GM21529 (cell line): ENCODE measurements at regions not wholly inside any gene's neighbourhood (a gene's known extent, or its start where the extent isn't known, plus 50 kb on each side); places are given as distances from the start of the nearest gene placed in this dataset.
"Not testable (repeated sequence)": the region's sequence is repeated elsewhere in the genome, so short reads cannot be mapped to it uniquely, and the experiment has no call there.

Experiments used
- ATAC-seq: cut with Tn5 transposase; IDR thresholded peaks from one replicate; pipeline ENCODE4 v1.9.1; 2021; ENCODE audit not compliant: unreplicated experiment

DNA sequence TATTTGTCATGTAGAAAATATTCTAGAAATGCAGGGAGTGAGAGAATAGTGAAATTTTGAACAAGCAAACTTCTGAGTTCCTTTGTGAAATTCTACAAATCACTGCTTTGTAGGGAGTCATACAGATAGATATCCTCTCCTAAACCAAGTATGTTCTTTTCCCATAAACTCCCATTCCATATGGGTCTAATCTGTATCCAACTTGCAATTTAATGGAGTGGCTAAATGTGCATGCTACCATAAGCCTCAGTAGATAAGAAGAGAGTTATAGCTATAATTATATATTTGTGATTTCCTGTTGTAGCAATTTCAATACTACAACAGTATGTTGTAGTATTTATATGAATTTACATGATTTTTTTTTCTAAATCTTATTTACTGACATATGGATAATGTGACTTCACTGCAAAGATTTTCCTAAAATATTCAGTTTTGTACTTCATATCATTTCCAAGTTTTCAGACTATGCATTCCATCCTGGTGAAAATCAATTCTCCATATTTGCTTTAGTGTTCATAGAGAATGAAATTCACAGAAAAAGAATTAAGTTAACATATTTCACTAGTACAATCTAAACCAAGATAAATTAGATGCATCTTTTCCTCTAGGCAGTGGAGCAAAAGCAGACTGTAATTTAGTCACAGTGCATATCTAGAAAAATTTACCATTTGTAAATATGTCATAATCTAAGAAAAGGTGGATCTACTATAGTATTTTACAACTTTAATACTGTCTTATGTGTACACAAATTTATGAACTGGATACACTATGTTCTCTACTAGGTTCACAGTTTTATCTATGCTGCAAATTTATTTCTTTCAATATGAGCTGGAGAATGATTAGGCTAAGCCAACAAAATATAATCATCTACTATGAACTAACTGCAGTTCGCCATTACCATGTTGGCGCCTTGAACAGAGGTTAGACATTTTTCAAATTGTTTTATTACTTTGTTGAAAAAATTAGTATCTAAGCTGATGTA lies 372.9 kb upstream of the NDST3 start:
- ATAC-seq, result no peak

DNA sequence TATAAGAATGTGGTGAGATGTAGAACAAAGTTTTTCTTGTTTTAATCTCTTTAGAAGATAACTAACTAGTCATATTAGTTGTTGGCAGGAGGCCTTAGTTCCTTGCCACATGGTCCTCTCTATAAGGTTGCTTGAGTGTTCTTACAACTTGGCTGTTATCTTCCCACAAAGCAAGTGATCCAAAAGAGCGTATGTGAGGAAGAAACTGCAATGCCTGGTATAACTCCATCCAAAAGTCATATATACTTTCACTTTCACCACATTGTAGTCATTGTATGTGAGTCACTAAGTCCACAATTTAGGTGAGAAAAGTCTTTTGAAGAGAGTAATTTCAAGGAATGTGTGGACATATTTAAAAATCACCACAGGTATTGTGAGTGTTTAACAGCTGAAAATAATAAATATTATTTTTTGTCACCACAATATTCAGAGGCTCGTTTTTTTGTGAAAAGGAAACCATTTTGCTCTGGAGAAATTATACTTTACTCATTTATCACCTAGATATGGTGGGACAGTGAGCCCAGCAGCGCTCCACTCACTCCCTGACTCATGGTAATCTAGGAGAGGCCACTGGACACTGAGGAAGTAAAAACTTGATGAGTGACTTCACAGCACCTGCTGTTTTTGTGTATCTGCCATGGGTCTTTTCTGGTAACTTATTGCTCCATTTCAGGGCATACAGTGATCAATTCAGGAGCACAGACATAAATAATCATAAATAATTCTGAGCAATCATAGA lies 369.4 kb upstream of the NDST3 start:
- ATAC-seq, result no peak

DNA sequence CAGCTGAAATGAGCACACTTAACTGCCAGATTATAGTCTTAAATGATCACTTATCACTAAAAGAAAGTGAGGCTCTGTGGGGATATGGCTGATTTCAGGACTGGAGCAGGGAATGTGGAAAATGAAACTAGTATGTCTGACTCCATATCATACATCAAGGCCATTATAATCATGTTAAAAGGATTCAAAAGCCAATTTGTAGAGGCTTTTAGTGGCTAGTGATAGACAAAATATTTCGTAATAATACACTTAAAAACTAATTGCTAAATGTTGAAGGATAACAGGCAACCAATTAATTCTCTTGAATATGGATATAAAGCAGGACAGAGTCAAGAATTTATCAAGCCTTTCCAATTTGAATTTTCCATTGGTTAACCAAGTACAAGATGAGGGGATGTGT lies 358.1 kb upstream of the NDST3 start:
- no peak for ATAC-seq

DNA sequence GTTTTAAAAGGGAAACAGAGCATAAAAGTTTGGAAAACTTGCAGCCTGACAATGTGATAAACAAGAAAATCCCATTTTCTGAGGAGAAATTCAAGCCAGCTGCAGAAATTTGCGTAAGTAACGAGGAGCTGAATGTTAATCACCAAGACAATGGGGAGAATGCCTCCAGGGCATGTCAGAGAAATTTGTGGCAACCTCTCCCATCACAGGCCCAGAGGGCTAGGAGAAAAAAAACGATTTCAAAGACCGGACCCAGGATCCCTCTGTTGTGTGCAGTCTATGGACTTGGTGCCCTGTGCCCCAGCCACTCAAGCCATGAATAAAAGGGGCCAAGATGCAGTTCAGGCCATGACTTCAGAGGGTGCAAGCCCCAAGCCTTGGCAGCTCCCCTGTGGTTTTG lies 355.4 kb upstream of the NDST3 start:
- no peak for ATAC-seq

DNA sequence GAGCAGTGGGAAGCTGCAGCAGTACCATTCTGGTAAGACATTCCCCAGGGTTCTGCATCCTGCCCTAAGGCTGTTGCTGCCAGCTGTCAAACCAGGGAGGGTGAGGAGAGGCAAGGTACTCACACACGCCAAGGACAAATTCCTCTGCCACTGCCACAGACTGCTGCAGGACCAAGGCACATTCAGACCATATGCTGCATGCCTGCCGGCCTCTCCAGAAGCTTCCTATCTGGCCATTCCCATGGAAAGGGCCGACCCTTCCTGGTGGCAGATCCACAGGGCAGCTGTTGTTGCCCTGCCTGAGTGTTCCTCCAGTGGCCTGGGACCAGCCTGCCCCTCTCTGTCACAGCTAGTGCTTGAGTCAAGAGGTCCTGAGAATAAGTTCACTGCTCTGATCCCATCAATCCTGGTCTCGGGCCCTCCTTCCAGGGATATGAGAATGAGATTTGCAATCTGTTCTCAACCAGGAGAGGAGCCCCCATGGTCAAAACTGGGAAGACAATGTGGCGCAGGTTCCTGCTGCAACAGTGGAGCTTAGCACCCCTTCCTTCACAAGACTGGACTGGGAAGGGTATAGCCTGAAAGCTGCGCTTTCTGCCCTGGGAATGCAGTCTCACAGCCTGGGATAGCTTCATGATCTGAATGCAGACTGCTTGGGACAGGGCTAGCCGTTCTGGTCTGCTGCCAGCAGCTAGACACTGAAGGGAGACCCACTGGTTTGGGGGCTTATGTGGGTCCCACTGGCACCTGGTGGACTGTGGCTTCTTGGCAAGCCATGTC lies 342.5 kb upstream of the NDST3 start:
- no peak for ATAC-seq

DNA sequence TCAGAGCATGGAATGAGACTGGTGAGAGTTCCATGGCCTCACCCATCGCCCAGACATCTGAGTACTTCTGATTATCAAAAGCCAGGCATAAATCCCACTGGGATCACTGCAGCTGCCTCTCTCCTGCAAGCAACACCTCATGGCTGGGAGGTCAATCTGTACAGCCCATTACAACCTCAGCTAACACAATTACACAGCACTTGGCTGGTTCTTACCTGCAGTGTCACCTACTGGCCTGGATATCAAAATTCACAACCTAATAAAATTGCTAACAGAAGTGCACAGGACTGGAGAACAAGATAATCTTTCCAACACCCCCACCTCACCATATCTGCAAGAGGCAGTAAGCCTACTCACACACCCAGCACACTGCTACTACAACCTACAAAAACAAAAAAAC lies 341.7 kb upstream of the NDST3 start:
- ATAC-seq, result no peak

DNA sequence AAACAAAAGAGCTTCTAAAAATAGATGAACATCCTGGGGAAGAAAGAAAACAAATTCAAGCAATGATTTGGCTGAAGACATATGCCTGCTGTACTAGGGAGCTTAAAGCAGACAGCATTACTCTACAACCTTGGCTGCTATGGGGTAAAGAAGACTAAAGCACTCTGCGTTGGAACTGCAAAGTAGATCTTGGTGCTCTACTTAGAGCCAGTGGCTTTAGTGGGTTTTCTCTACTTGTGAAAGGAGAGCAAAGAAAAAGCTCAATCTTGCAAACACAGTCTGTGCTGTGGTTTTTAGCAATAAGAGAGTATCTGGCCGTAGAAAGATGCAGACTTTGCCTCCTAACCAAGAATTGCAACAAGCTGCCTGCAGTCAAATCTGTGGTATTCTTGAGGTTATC lies 334.7 kb upstream of the NDST3 start:
- ATAC-seq, result no peak

DNA sequence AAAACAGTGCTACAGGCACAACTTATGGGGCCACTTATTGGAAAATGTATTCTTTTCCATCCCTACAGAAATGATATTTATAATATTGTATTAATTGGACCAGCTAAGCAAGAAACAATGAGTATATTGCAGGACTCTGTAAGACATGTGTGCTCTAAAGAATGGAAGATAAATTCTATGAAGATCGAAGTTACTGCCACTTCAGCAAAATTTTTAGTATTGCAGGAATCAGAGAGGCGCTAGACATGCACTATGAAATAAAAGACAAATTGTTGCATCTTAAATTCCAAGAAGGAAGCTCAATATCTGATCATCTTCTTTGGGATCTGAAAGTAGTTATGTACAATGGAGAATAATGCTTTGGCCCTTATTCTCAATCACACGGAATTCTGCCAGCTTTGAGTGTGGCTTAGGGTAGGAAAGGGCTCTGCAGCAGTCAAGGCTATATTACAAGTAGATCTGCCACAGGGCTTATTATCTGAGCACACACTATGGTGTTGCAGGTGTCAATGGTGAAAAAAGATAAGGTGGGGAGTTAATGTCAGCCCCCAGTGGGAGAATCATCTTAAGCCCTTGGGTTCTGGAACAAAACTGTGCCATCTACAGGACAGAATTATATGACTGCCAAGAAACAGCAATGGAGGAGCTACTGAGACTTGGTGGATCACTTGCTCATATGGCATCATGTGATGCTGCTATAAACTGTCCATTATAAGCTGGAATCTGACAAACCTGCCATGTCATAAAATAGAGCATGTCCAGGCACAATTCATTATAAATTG lies 334.0 kb upstream of the NDST3 start:
- peak; percentile 63 for ATAC-seq

DNA sequence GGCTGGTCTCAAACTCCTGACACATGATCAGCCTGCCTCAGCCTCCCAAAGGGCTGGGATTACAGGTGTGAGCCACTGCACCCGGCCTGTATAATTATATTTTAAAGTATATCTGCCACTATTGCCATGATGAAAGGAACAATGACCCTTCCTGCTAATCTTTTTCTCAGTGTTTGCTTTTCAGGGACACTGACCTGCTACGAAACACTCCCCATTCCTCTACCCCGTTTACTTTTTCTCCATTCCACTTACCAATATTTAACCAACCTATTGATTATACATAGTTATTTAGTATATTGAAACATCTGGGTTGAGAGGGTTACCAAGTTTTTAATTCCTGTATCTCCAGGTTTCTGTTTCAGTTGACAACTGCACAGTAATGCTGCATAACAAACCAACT lies 331.9 kb upstream of the NDST3 start:
- no peak for ATAC-seq

DNA sequence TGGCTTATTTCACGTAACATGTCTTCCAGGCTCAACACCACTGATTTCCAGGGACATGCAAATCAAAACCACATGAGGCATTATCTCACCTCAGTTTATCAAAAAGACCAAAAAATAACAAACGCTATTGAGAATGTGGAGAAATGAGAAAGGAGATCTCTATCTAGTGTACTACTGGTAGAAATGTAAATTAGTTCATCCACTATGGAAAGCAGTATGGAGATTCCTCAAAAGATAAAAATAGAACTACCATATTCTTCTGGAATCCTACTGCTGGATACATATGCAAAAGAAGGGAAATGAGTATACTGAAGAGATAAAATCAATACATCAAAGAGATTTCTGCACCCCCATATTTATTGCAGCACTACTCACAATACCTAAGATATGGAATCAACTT lies 329.6 kb upstream of the NDST3 start:
- ATAC-seq, result no peak

DNA sequence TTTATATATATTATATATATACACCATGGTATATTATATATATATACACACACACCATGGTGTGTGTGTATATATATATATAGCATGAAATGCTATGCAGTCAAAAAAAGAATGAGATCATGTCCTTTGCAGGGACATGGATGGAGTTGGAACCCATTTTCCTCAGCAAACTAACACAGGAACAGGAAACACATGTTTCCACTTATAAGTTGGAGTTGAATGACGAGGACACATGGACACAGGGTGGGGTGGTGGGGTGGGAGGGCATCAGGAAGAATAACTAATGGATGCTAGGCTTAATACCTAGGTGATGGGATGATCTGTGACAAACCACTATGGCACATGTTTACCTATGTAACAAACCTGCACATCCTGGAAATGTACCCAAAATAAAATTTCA lies 293.6 kb upstream of the NDST3 start:
- no peak for ATAC-seq

DNA sequence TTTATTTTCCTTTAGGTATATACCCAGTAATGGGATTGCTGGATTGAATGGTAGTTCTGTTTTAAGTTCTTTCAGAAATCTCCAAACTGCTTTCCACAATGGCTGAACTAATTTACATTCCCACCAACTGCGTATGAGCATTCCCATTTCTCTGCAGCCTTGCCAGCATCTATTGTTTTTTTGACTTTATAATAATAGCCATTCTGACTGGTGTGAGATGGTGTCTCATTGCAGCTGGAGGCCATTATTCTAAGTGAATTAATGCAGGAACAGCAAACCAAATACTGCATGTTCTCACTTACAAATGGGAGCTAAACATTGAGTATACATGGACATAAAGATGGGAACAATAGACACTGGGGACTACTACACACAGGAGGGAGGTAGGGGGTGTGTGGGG lies 288.9 kb upstream of the NDST3 start:
- not testable (repeated sequence) for ATAC-seq

DNA sequence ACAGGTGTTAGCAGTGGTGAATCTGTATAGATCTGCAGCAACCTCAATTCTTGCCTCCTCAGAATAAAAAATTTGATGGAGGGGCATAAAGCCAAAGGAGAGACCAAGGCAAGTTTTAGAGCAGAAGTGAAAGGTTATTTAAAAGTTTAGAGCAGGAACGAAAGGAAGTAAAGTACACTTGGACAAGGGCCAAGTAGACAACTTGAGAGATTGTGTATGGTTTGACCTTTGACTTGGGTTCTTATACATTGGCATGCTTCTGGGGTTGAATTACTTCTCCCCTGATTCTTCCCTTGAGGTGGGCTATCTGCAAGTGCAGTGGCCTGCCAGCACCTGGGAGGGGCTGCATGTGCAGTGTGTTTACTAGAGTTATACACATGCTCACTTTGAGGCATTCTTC lies 278.8 kb upstream of the NDST3 start:
- no peak for ATAC-seq

DNA sequence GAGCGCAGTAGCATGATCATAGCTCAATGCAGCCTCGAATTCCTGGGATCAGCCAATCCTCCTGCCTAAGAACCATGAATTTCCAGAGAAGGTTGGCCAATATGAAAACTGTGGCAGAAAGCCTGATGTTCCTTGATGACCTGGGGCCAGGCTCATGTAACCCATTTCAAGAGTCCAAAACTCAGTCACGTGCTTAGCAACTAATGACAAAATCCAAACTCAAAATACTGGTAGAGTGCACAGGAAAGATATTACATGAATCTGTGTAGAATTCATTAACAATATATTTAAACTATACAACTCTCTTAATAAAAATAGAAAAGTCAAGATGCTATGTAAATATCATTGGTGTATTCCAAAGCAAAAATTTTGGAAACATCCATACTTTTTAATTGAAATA lies 265.7 kb upstream of the NDST3 start:
- ATAC-seq, result no peak

DNA sequence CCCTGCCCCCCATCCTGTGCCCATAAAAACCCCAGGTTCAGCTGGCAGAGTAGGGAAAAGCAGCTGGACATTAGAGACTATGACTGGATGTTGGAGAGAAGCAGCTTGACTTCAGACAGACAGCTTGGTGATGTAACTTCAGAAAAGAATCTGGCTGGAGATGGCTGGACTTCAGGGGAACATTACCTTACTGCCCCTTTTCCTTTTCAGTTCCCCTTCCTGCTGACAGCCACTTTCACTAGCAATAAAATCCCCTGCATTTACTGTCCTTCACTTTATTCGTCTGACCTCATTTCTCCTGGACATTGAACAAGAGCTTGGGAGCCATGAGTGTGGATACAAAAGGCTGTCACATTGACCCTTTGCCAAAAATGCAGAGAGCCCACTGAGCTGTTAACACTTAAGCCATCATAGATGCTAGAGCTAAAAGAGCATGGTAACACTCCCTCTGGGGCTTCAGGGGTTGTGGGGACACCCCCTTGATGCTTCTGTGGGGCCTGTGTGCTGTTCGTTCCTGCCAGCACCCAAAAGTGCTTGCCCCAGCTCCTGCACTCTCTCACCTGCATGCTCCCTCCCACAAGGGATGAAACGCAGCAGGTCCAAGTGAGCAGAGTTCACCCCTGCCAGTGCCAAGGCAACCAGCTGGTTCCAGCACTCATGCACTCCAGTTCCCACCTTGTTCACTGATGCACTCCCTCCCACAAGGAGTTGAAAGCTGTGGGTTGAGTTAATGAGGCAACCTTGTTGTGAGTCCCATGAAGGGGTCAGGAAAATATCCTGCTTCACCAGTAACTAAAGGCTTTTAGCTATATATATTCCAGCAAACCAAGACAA lies 263.8 kb upstream of the NDST3 start:
- ATAC-seq, result no peak

DNA sequence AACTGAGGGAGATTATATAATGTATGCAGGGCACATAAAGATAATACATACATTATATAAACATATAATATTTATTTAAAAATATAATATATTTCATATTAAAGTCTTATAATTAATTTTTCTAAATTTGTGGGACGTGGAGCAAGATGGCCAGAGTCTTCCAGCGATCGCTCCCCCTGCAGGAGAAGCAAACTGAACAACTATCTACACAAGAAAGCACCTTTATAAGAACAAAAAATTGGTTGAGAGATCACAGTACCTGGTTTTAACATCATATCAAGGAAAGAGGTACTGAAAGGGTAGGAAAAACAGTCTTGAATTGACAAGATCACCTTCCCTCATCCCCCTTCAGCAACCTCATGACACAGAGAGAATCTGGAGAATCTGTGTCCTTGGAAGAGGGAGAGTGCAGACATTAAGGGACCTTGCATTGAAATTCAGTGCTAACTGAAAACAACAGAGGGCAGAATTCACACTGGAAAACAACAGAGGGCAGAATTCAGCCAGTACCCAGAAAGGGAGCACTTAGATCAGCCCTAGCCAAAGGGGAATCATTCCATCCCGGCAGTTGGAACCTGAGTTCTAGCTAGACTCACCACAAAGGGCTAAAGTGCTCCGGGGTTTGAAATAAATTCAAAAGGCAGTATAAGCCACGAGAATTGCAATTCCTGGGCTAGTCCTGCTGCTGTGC lies 262.5 kb upstream of the NDST3 start:
- ATAC-seq, result no peak

DNA sequence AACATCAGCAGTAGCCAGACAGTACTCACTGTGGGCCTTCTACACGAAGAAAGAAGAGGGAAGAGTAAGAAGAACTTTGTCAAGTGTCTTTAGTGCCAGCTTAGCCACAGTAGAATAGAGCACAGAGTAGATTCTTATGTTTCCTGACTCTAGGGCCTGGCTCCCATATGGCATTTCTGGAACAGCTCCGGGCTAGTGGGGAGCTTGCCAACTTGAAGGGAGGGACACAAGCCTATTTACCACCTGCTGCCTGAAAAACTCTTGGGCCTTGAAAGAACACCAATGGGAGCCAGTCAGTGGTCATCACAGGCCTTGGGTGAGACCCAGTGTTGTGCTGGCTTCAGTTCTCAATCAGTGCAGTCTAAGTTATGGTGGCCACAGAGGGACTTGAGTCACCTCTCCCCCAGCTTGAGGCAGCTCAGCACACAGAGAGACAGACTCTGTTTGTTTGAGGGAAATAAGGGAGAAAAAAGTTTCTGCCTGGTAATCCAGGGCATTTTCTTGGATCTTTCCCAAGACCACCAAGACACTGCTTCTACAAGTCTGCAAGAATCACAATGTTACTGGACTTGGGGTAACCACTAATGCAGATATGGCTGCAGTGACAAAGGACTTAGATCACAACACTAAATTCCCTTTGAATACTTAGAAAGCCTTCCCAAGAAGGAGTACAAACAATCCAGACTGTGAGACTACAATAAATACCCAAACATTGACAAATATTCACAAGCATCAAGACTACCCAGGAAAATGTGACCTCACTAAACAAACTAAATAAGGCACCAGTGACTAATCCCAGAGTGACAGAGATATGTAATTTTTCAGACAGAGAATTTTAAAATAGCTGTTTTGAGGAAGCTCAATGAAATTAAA lies 261.0 kb upstream of the NDST3 start:
- no peak for ATAC-seq

DNA sequence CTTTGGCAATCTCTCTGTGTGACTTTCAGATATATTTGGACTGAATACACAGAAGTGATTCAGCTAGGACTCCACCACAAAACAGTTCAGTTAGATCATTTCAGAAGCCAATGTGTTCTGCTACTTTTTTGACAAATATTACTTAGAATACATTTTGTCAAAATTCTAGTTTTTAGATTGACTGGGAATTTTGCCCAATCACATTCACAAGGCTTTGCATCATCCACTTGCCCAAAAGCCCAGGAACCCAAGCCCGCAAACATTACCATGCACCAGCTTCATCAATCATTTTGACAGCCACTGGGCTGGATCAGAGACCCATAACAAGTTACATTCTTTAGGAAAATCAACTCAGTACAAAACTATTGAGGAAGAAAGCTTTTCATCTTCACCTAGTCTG lies 256.6 kb upstream of the NDST3 start:
- ATAC-seq, result no peak
